Ishikawa (cell line): ENCODE measurements at regions not wholly inside any gene's neighbourhood (a gene's known extent, or its start where the extent isn't known, plus 50 kb on each side); places are given as distances from the start of the nearest gene placed in this dataset.

Experiments used
- CEBPB ChIP-seq: IDR thresholded peaks from 2 replicates; pipeline ENCODE4 v1.6.1; 2012
- CREB1 ChIP-seq: IDR thresholded peaks from 2 replicates; pipeline ENCODE4 v1.6.1; 2012; ENCODE audit warnings: low read depth
- EGR1 ChIP-seq: IDR thresholded peaks from 2 replicates; pipeline ENCODE4 v1.6.1; 2012
- EP300 ChIP-seq: IDR thresholded peaks from 2 replicates; pipeline ENCODE4 v1.6.1; 2012; ENCODE audit warnings: borderline replicate concordance
- FOXM1 ChIP-seq: IDR thresholded peaks from 2 replicates; pipeline ENCODE4 v1.6.1; 2012; ENCODE audit warnings: low read depth, borderline replicate concordance
- NFIC ChIP-seq: IDR thresholded peaks from 2 replicates; pipeline ENCODE4 v1.6.1; 2012
- RAD21 ChIP-seq: IDR thresholded peaks from 2 replicates; pipeline ENCODE4 v1.6.1; 2012; ENCODE audit warnings: low read depth
- TAF1 ChIP-seq: IDR thresholded peaks from 2 replicates; pipeline ENCODE4 v1.6.1; 2012; ENCODE audit warnings: low read depth, mild to moderate bottlenecking
- TCF12 ChIP-seq: IDR thresholded peaks from 2 replicates; pipeline ENCODE4 v1.6.1; 2012; ENCODE audit warnings: low read depth
- TEAD4 ChIP-seq: IDR thresholded peaks from 2 replicates; pipeline ENCODE4 v1.6.1; 2012
- USF1 ChIP-seq: IDR thresholded peaks from 2 replicates; pipeline ENCODE4 v1.6.1; 2012
- YY1 ChIP-seq: IDR thresholded peaks from 2 replicates; pipeline ENCODE4 v1.6.1; 2012; ENCODE audit warnings: low read depth
- ZBTB7A ChIP-seq: IDR thresholded peaks from 2 replicates; pipeline ENCODE4 v1.6.1; 2012; ENCODE audit warnings: low read depth
- TF ChIP-seq, protein P1 (sequence below): IDR thresholded peaks from 2 replicates; pipeline ENCODE4 v1.6.1; 2012
- TF ChIP-seq, protein P2 (sequence below): IDR thresholded peaks from 2 replicates; pipeline ENCODE4 v1.6.1; 2012; ENCODE audit warnings: low read depth, mild to moderate bottlenecking

- TF ChIP-seq ZBTB7A: no peak
- TF ChIP-seq YY1: no peak
- no peak for TF ChIP-seq RAD21
- no peak for TF ChIP-seq EGR1
- no peak for TF ChIP-seq EP300
- TF ChIP-seq, protein P1, sequence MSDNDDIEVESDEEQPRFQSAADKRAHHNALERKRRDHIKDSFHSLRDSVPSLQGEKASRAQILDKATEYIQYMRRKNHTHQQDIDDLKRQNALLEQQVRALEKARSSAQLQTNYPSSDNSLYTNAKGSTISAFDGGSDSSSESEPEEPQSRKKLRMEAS: no peak
- TF ChIP-seq CREB1: no peak
- TF ChIP-seq TCF12: no peak
- no peak for TF ChIP-seq TAF1
- no peak for TF ChIP-seq FOXM1
- TF ChIP-seq NFIC: no peak
Measured at GRCh38 chr2:75317802-75318201, 118.5 kb upstream of the TACR1 start.

DNA sequence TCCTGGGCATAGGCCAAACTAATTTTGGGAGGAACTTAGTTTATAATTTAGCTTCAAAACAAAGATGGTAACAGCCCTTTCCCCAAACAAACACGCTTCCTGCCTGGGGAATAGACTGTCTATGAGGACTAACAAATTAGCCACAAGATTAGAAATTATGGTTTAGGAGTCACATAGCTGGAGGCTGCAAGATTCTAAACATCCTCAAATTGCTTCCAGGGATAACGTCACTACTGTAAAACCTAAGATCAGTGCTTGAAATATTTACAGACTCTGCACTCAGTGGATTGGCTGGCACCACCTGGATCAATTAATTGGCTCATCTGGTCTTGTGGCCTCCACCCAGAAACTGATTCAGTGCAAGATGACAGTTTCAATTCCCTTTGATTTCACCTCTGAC is 118.0 kb upstream of the TACR1 start:
- no peak for TF ChIP-seq FOXM1
- no peak for TF ChIP-seq TEAD4
- TF ChIP-seq, protein P2, sequence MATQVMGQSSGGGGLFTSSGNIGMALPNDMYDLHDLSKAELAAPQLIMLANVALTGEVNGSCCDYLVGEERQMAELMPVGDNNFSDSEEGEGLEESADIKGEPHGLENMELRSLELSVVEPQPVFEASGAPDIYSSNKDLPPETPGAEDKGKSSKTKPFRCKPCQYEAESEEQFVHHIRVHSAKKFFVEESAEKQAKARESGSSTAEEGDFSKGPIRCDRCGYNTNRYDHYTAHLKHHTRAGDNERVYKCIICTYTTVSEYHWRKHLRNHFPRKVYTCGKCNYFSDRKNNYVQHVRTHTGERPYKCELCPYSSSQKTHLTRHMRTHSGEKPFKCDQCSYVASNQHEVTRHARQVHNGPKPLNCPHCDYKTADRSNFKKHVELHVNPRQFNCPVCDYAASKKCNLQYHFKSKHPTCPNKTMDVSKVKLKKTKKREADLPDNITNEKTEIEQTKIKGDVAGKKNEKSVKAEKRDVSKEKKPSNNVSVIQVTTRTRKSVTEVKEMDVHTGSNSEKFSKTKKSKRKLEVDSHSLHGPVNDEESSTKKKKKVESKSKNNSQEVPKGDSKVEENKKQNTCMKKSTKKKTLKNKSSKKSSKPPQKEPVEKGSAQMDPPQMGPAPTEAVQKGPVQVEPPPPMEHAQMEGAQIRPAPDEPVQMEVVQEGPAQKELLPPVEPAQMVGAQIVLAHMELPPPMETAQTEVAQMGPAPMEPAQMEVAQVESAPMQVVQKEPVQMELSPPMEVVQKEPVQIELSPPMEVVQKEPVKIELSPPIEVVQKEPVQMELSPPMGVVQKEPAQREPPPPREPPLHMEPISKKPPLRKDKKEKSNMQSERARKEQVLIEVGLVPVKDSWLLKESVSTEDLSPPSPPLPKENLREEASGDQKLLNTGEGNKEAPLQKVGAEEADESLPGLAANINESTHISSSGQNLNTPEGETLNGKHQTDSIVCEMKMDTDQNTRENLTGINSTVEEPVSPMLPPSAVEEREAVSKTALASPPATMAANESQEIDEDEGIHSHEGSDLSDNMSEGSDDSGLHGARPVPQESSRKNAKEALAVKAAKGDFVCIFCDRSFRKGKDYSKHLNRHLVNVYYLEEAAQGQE: no peak
- TF ChIP-seq, protein P1: no peak
- TF ChIP-seq CEBPB: no peak
- no peak for TF ChIP-seq TCF12
- no peak for TF ChIP-seq EP300
- no peak for TF ChIP-seq CREB1
- no peak for TF ChIP-seq RAD21
- no peak for TF ChIP-seq TAF1
- no peak for TF ChIP-seq ZBTB7A
- no peak for TF ChIP-seq USF1
- no peak for TF ChIP-seq NFIC
- TF ChIP-seq EGR1: no peak
- TF ChIP-seq YY1: no peak

- TF ChIP-seq, protein P2: no peak
- TF ChIP-seq YY1 (no peak), CEBPB (no peak), RAD21 (no peak), EP300 (no peak)
Measured at GRCh38 chr2:75315436-75315835, 116.1 kb upstream of the TACR1 start.

DNA sequence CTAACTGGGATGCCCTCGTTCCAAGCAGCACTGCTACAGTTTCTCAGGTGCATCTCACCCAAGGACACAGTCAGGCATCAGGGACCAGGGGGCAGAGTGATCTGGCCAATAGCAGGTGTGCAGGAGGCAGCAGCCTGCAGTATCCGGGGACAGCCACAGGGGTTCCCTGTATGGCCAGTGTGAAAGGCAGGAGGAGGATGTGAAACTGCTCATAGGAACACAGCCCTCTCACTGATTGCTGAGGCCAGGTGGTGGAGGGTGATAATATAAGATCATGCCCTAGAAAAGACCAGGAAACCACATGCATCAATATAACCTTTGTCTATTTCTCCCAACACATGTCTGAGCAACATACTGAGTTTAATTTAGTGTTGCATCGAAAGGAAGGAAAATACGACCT is 112.7 kb upstream of the TACR1 start:
- TF ChIP-seq TAF1 (no peak), RAD21 (no peak), NFIC (no peak), ZBTB7A (no peak), EGR1 (no peak), EP300 (no peak), TCF12 (no peak), CEBPB (no peak), TEAD4 (no peak), YY1 (no peak), CREB1 (no peak), USF1 (no peak)
- TF ChIP-seq, protein P1: no peak
- TF ChIP-seq, protein P2: no peak
